K562 (cell line): ENCODE measurements at regions not wholly inside any gene's neighbourhood (a gene's known extent, or its start where the extent isn't known, plus 50 kb on each side); places are given as distances from the start of the nearest gene placed in this dataset.

Experiments used
- ATAC-seq: fragments of 200-7000 bp; cut with Tn5 transposase; 3 replicates; pipeline ENCODE4 v1.9.1; 2020; ENCODE audit warnings: moderate library complexity
- BruUV-seq: library from RNA; stranded (reverse); fragments of 400-500 nt; replicated peaks from 2 replicates; lab custom pipeline; 2021; lab: Mats Ljungman, UMichigan
- CTCF ChIA-PET: fragments of 300-600 bp; formaldehyde crosslinking; extraction: SDS; loops from one replicate; lab custom pipeline; 2021; ENCODE audit warnings: low intra/inter-chr PET ratio; lab: Yijun Ruan, JAX
- POLR2A ChIA-PET: fragments of 300-600, 350-650 bp; sonication (Branson Sonifier 250); formaldehyde crosslinking; extraction: SDS; loops from one replicate; lab custom pipeline; 2021; ENCODE audit warnings: antibody characterized with exemption, inconsistent platforms; lab: Yijun Ruan, JAX
- DNase-seq, 4 experiments: peaks; one replicate each; pipeline versions ENCODE4 v3.0.0 to v3.0.0-alpha.2; 2011 to 2018; ENCODE audit warnings: low spot score in 3 of 4, mixed read lengths in 3 of 4; ENCODE audit errors: extremely low read depth in 1 of 4
- FAIRE-seq: peaks from 2 replicates; lab custom pipeline; 2011; peaks lifted over from hg19 to GRCh38; lab: Jason Lieb, UNC
- H2AFZ ChIP-seq: 2 replicates; pipeline ENCODE4 v1.6.0; 2011; ENCODE audit warnings: low read depth, low read length, control low read depth, inconsistent platforms
- H3K27ac ChIP-seq: fragments of 200-600 bp; 3 replicates; pipeline ENCODE4 v1.8.0; 2011; ENCODE audit warnings: low read depth, mild to moderate bottlenecking, control low read depth, inconsistent platforms, low read length, moderate library complexity, mixed read lengths; ENCODE audit errors: extremely low read depth
- H3K27me3 ChIP-seq, 2 experiments: fragments of 300-600 bp in 1 of 2; 2 replicates in 1 of 2; 3 replicates in 1 of 2; pipeline versions ENCODE4 v1.6.0 to v1.8.0; 2011; ENCODE audit warnings: inconsistent platforms in 2 of 2, low read length in 2 of 2, mild to moderate bottlenecking in 1 of 2, mixed read lengths in 1 of 2, moderate library complexity in 1 of 2; ENCODE audit not compliant: control insufficient read depth in 2 of 2, insufficient read depth in 2 of 2
- H3K36me3 ChIP-seq: fragments of 300-600 bp; 3 replicates; pipeline ENCODE4 v1.8.0; 2011; ENCODE audit warnings: mild to moderate bottlenecking, low read length, inconsistent platforms; ENCODE audit not compliant: control insufficient read depth, insufficient read depth
- H3K4me1 ChIP-seq, 2 experiments: fragments of 200-600 bp in 1 of 2; replicated peaks in 1 of 2; 2 replicates in 1 of 2; 3 replicates in 1 of 2; pipeline versions ENCODE4 v1.5.1 to v1.8.0; 2011; ENCODE audit warnings: inconsistent platforms in 2 of 2, low read length in 2 of 2, mild to moderate bottlenecking in 1 of 2, mixed read lengths in 1 of 2, moderate library complexity in 1 of 2; ENCODE audit not compliant: control insufficient read depth in 2 of 2, insufficient read depth in 2 of 2
- H3K4me2 ChIP-seq: 2 replicates; pipeline ENCODE4 v1.6.1; 2011; ENCODE audit warnings: low read length, control low read depth, inconsistent platforms, mixed read lengths; ENCODE audit not compliant: insufficient read depth
- H3K4me3 ChIP-seq: fragments of 200-600 bp; sonication (generic), shearing (Covaris generic); 2 replicates; pipeline ENCODE4 v1.5.1; 2016; ENCODE audit warnings: control low read depth, inconsistent platforms
- H3K79me2 ChIP-seq: fragments of 200-600 bp; 3 replicates; pipeline ENCODE4 v1.8.0; 2011; ENCODE audit warnings: low read length, inconsistent platforms; ENCODE audit not compliant: control insufficient read depth, insufficient read depth
- H3K9ac ChIP-seq, 2 experiments: 2 replicates each; pipeline versions ENCODE4 v1.6.0 to v1.6.1; 2011; ENCODE audit warnings: low read depth in 2 of 2, low read length in 2 of 2, control low read depth in 1 of 2, inconsistent platforms in 1 of 2, mild to moderate bottlenecking in 1 of 2, mixed read lengths in 1 of 2; ENCODE audit not compliant: insufficient read depth in 1 of 2
- H3K9me1 ChIP-seq: one replicate; pipeline ENCODE4 v1.6.0; 2011; ENCODE audit warnings: inconsistent platforms, mild to moderate bottlenecking, low read length, moderate library complexity; ENCODE audit not compliant: control insufficient read depth, insufficient read depth
- H3K9me3 ChIP-seq: replicated peaks from 2 replicates; pipeline ENCODE4 v1.5.1; 2011; ENCODE audit warnings: low read depth, low read length, inconsistent platforms; ENCODE audit not compliant: control insufficient read depth, insufficient read depth
- H4K20me1 ChIP-seq: replicated peaks from 2 replicates; pipeline ENCODE4 v1.6.1; 2011; ENCODE audit warnings: low read length, inconsistent platforms, mixed read lengths; ENCODE audit not compliant: control insufficient read depth, insufficient read depth
- BACH1 ChIP-seq: fragments of 200-800 bp; sonication (Bioruptor generic); IDR thresholded peaks from 2 replicates; pipeline ENCODE4 v1.6.1; 2016; ENCODE audit warnings: missing genetic modification characterization, missing compliant biosample characterization
- BCOR ChIP-seq: fragments of 450-650 bp; IDR thresholded peaks from 2 replicates; pipeline ENCODE4 v1.6.1; 2016
- CTCF ChIP-seq, 3 experiments: IDR thresholded peaks in 2 of 3; conservative IDR thresholded peaks in 1 of 3; 2 replicates each; pipeline ENCODE4 v1.5.1; 2011 to 2012; ENCODE audit warnings: low read length in 3 of 3, mild to moderate bottlenecking in 3 of 3, control low read depth in 2 of 3, improper control_type of control experiment in 1 of 3, inconsistent platforms in 1 of 3, low read depth in 1 of 3, mixed read lengths in 1 of 3, moderate library complexity in 1 of 3; ENCODE audit not compliant: insufficient read depth in 2 of 3
- FOSL1 ChIP-seq: fragments of 200-800 bp; sonication (Bioruptor generic); conservative IDR thresholded peaks from 2 replicates; pipeline ENCODE4 v1.6.1; 2016; ENCODE audit warnings: missing genetic modification characterization, missing compliant biosample characterization
- GATA2 ChIP-seq: sonication (generic); formaldehyde crosslinking; IDR thresholded peaks from 2 replicates; pipeline ENCODE4 v1.4.0; 2020; ENCODE audit warnings: mild to moderate bottlenecking, missing genetic modification reagents
- RAD21 ChIP-seq, 2 experiments: fragments of 250-450 bp in 1 of 2; fragments of 450-650 bp in 1 of 2; sonication (Bioruptor Pico) in 1 of 2; formaldehyde crosslinking in 1 of 2; IDR thresholded peaks in 1 of 2; conservative IDR thresholded peaks in 1 of 2; 2 replicates each; pipeline versions ENCODE4 v1.4.0 to v1.8.0; 2020 to 2022; ENCODE audit warnings: mild to moderate bottlenecking in 2 of 2, moderate library complexity in 1 of 2
- RBBP5 ChIP-seq: fragments of 200-600 bp; sonication (generic); IDR thresholded peaks from 2 replicates; pipeline ENCODE4 v1.6.1; 2012; ENCODE audit warnings: borderline replicate concordance, mild to moderate bottlenecking, low read length, control low read depth, inconsistent platforms; ENCODE audit not compliant: insufficient read depth, poor library complexity, severe bottlenecking
- REST ChIP-seq, 2 experiments: fragments of 450-650 bp; formaldehyde crosslinking in 1 of 2; IDR thresholded peaks; 2 replicates each; pipeline versions ENCODE4 v1.4.0 to v1.6.1; 2014 to 2020; ENCODE audit warnings: mild to moderate bottlenecking in 2 of 2, borderline replicate concordance in 1 of 2, low read depth in 1 of 2
- RFX7 ChIP-seq: fragments of 250-450 bp; sonication (Bioruptor Pico); IDR thresholded peaks from 2 replicates; pipeline ENCODE4 v1.5.1; 2021; ENCODE audit warnings: mild to moderate bottlenecking
- SETDB1 ChIP-seq: IDR thresholded peaks from one replicate; pipeline ENCODE4 v1.6.1; 2012; ENCODE audit warnings: low read length, control low read depth, inconsistent platforms
- ZNF165 ChIP-seq: fragments of 250-450 bp; sonication (Bioruptor Pico); IDR thresholded peaks from 2 replicates; pipeline ENCODE4 v1.4.0; 2020; ENCODE audit warnings: borderline replicate concordance
- WGBS: fragments of 100-300 bp; shearing (Covaris generic); methylation state at CpG from one replicate; pipeline ENCODE4 v1.1.6; 2016; ENCODE audit warnings: low coverage, mixed read lengths; ENCODE audit not compliant: insufficient coverage; ENCODE audit errors: missing lambda C conversion rate; 5-methylcytosine and 5-hydroxymethylcytosine counted together
- in situ Hi-C: fragments of 300-500 bp; cut with MboI; formaldehyde crosslinking; loops from 4 replicates; pipeline ENCODE4 v1.15.0; 2018; ENCODE audit warnings: inconsistent platforms, mixed read lengths
- intact Hi-C: fragments of 100-400 bp; cut with micrococcal nuclease; formaldehyde crosslinking; loops from 2 replicates; pipeline ENCODE4 v1.14.2; 2022

- no TSS peak for BruUV-seq
- Histone ChIP-seq H3K4me1 (no peaks in the 10 kb centered on the region), H3K4me3 (no peak overlapping the region), H3K4me2 (no peak overlapping the region), H3K36me3 (no peaks in the 10 kb centered on the region), H3K9me3 (no peaks in the 10 kb centered on the region), H3K27me3 (no peaks in the 10 kb centered on the region), H3K79me2 (no peaks in the 10 kb centered on the region), H3K9ac (no peak overlapping the region), H4K20me1 (no peaks in the 10 kb centered on the region), H3K9me1 (no peaks in the 10 kb centered on the region), H2AFZ (no peak overlapping the region), H3K27ac (no peak overlapping the region)
- in situ Hi-C loops (loop anchor here (25.0 kb wide), 1 partner anchor 730 kb away; the partner anchor contains the start of gene TFAP2B), intact Hi-C loops (loop anchor here (5.0 kb wide), 1 partner anchor 725 kb away; the partner anchor contains the start of gene TFAP2B)
- FAIRE-seq (no peak), ATAC-seq (no peak), DNase-seq (peak in 1 of 4 experiments; percentile 3)
- 1% methylated on average over 7 of the region's 7 CpGs for WGBS
- ChIA-PET POLR2A (no interaction called here), CTCF (interaction anchor here (2.4 kb wide), 1 partner anchor 726 kb away, joined by 9 read pairs; no protein-coding TSS in a partner anchor)
- TF ChIP-seq GATA2 (CRISPR knock-in tag) (no peak), RFX7 (CRISPR knock-in tag) (no peak), RBBP5 (no peak), SETDB1 (no peak), RAD21 (CRISPR knock-in tag; conservative IDR thresholded peaks at IDR 0.05 in 1 of 2, IDR thresholded peaks at IDR 0.05 in 1 of 2) (peak in 1 of 2 experiments; percentile 30; a peak in 1 of 4 replicates), BACH1 (tag) (no peak), ZNF165 (CRISPR knock-in tag) (no peak), CTCF (IDR thresholded peaks at IDR 0.05 in 2 of 3, conservative IDR thresholded peaks at IDR 0.05 in 1 of 3; ENCODE audit: insufficient read depth in 2 of 3, low read depth in 1 of 3, low read length in 3 of 3) (peak in 1 of 3 experiments; percentile 32; a peak in 1 of 6 replicates), FOSL1 (tag) (no peak), BCOR (no peak), REST (IDR thresholded peaks at IDR 0.05; ENCODE audit: borderline replicate concordance) (peak; percentile 19; the same call in 1 of the 2 replicates), REST (CRISPR knock-in tag; IDR thresholded peaks at IDR 0.05; ENCODE audit: low read depth) (no peak)
Observed at GRCh38 chr6:51541847-51542246, 545.6 kb downstream of the PKHD1 start.
